Embryonic facial prominence (tissue), 1 donor: ENCODE measurements at regions not wholly inside any gene's neighbourhood (a gene's known extent, or its start where the extent isn't known, plus 50 kb on each side); places are given as distances from the start of the nearest gene placed in this dataset.
A peak's percentile ranks its signal among the peaks of the same experiment; 100 is the strongest.
"Not testable (repeated sequence)": the region's sequence is repeated elsewhere in the genome, so short reads cannot be mapped to it uniquely, and the experiment has no call there.

Experiments used
- DNase-seq: peaks from one replicate; pipeline ENCODE4 v3.0.0-alpha.2; 2016; ENCODE audit errors: extremely low spot score

DNA sequence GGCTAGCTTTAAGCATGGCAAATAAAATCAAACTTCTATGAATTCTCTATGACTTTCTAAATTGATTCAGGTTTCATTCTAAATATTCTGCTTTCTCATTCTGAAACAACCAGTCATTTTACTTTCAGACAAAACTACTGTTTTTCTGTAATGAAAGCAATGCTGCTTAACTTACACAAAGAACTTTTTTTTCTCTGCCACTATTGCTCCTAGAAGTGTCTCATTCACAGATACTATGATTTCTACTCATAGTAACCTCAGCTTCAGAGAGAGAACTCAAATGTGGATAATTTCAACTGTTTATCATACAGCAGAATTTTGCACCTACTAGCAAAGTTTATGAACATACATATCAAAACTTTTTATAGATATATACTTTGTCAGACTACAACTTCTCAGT lies 724.6 kb downstream of the SLITRK5 start:
- no peak for DNase-seq

DNA sequence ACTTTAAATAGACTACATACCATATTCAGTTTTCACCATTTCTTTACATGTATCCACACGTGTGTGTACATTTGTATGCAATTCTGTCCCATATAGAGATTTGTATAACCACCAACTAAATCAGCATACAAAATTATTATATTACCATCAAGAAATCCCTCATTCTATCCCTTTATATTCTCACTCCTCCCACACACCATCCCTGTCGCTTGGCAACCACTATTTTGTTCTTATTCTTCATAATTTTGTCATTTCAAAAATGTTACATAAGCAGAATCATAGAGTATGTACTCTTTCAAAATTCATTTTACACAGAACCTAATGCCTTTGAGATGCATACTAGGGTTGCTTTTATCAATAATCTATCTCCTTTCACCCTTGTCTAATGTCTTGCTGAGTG lies 740.5 kb downstream of the SLITRK5 start:
- no peak for DNase-seq

DNA sequence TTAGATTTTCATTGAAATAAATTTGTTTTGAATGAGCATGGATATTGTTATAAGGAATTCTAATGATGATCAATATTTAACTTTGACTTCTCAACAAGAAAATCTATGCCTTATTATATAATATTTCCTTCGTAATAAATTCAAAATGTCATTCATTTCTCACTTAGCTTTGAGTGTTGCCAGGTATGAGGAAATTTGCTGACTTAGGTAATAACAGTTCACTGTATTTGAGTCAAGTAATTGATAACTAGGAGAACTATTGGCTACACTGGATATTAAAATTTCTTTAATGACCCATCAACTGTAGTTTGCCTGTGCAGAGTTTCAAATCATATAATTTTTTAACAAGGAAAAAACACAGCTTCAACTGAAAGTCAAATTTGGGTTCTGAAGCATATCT lies 746.6 kb downstream of the SLITRK5 start:
- DNase-seq: no peak

DNA sequence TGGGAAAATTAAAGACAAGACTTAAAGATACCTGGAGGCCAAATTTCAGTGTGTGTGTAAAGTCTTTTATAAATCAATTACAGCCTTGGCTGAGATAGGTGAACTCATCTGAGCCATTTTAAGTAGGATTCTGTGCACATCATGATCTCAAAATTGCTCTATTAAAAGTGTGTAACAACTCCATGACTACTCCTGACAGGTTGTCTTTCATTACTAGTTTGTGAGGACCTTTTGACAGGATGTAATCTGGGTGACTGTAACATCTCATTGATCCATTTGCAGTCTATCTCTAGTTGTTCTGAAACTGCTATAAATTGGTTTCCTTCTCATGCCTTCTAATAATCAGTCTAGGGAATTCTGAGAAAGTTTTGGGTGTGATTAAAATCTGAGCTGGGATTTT lies 753.3 kb downstream of the SLITRK5 start:
- DNase-seq: no peak

DNA sequence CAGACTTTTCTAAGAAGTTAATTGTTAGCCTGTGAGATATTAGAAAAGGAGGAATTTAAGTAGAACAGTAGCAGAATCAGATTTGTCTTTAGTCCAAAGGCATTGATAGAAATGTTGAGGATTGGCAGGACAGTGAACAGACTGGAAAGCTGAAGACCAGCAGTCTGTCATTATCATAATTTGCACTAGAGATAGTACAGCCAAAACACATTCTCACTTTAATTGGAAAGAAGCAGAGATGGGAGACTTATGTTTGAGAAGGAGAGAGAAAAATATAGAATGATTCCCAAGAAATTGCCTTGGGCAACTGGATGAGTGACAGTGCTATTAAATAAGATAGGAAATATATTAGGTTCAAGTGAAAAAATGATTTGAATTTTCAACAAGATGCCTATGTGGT lies 755.5 kb downstream of the SLITRK5 start:
- no peak for DNase-seq

DNA sequence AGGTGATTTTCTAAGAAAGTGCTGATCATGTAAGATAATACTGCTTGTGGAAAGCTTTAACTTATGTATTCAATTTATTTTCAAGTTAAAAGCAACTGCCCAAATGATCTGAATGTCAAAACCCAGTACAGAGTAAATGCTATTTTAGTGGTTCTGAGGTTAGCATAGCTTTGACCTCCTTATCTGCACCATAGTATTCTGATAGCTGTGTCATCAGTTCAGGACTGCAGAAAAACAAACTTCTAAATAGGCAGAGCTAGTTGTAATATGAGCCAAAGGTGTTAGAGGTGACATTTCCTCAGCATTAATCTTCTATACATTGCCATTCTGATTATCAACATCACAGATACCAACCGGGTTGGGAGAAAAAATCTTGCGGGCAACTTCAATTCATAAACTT lies 758.7 kb downstream of the SLITRK5 start:
- no peak for DNase-seq

DNA sequence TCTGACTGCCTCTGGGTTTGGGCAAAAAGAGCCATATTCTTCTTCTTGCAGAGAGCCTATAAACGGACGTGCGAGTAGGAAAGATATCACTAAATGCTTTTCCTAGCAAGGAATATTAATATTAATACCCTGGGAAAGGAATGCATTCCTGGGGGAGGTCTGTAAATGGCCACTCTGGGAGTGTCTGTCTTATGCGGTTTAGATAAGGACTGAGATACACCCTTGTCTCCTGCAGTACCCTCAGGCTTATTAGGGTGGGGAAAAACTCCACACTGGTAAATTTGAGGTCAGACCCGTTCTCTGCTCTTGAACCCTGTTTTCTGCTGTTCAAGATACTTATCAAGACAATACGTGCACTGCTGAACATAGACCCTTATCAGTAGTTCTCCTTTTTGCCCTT lies 763.8 kb downstream of the SLITRK5 start:
- no peak for DNase-seq

DNA sequence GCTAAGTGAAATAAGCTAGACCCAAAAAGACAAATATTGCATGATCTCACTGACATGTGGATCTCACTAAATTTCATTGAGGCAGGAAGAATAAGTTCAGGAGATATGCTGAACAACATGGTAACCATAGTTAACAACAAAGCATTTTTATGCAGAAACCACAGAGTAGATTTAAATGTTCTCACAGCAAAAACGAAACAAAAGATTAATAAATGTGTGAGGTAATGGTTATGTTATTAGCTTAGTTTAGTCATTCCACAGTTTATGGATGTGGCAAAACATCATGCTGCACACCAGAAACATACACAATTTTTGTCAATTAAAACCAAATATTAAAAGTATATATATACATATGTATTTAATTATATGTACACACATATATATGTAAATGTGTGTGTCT lies 765.8 kb downstream of the SLITRK5 start:
- DNase-seq: no peak

DNA sequence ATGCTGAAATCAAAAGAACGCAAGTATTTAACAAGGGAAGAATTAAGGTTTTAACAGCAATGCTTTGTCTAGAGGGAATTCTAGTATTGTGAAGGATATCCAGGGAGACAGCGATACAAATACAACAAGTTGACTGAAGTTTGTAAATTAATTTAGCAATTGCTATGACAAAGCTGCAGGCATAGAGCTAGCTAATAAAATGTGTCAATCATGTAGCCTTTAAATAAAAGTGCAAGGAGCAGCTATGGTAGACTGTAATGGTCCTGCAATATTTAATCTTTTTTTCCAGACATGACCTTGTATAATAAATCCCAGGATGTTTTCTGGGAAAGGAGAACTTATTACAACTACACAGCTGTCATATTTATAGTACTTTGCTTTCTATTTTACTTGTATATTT lies 779.3 kb downstream of the SLITRK5 start:
- DNase-seq: no peak

DNA sequence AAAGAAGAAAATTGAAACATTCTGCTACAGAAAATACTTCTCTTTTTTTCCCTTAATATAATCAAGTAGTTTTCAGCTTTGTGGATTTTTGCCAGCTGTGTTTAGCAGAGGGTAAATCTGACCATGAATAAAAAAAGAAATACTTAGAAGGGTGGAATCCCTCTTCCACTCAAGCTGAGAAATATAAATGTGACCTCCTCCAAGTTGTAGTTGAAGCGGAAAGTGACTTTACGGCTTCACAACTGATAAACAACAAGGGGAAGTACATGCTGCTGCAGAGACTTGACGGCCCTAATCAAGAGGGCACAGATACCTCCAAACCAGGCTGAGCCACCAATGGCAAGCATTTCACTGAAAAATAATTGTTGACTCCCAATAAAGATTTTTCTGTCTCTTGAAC lies 785.0 kb downstream of the SLITRK5 start:
- peak; percentile 31 for DNase-seq

DNA sequence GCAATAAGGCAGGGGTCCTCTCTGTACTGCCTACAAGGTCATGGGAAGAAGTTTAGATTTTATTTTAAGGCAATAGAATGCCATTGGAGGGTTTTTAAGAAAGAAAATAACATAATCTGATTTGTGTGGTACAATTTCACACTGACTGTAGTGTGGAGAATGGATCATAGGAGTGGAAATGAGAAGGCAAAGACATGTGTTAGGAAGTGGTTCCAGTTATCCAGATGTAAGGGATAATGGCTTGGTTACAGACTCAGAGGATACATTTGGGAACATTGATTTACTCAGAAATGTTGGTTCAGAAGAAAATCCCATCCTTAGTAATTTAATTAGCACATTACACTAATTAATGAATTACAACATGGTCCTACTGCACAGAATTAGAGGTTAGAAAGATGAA lies 788.2 kb downstream of the SLITRK5 start:
- DNase-seq: peak; percentile 59

DNA sequence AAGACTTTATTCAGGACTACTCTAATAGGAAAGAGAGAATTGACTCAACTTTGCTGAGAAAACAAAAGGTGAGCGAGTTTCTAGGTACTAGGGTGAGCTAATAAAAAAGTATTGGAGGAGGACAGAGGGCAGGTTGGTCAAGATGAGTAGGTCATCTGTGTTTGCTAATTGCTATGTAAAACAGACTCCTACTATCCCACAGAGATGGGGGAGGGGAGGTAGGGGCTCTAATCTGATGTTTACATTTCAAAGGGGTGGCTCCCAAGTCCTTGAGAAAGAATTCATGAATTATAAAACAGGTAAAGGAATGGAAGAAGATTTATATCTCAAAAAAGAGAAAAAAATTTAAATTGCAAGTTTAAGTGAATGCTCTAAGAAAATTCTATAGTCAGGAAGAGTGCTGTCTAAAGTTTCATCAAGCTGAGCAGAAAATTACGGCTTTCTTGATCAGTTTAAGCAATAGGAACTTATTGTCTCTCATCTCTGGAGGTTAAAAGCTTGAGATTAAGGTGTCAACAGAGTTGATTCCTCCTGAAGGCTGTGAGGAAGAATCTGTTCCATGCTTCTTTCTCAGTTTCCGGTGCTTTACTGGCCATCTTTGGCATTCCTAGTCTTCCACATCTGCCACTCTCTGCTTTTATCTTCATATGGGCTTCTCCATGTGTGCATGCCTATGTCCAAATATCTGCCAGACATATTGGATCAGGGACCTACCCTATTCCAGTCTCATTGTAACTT lies 790.3 kb downstream of the SLITRK5 start:
- DNase-seq: no peak

DNA sequence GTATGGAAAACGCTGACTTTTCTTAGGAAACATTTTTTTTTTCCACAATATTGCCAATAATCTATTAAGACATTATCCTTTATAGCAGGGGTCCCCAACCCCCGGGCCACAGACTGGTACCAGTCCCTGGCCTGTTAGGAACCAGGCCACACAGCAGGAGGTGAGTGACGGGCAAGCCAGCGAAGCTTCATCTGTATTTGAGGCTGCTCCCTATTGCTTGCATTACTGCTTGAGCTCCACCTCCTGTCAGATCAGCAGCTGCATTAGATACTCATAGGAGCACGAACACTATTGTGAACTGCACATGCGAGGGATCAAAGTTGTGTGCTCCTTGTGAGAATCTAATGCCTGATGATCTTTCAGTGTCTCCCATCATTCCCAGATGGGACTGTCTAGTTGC lies 793.7 kb downstream of the SLITRK5 start:
- DNase-seq: no peak

DNA sequence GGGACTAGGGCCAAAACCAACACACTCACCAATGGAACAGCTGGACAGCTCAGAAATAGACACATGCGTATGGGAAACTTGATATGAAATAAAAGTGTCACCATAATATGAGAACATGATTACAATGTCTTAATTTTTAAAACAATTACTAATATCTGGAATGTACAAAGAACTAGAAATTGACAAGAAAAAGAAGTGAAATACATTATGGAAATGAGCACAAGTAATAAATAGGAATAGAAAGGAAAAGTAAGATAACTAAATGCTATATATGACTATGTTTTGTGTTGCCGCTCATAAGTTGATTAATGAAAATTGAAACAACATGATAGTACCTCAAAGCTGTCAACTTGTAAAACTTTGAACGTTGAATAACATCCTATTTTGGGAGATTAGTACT lies 801.1 kb downstream of the SLITRK5 start:
- no peak for DNase-seq

DNA sequence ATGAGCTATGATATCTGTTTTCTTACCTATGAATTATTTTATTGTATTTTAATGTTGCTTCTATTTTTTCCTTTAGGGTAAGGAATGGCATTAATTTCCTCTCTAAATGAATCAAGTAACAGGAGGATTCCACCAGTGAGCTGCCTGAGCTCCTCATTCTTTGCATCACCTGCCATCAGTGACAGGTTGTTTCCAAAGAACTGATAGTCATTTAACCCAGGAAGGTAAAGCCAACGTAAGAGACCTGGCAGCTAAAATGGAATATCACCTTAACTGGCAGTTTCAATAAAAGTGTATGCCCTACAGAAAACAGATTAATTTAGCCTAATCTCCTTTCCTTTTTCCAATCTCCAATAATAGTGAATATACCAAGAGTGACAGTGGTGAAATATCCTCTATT lies 812.0 kb downstream of the SLITRK5 start:
- no peak for DNase-seq

DNA sequence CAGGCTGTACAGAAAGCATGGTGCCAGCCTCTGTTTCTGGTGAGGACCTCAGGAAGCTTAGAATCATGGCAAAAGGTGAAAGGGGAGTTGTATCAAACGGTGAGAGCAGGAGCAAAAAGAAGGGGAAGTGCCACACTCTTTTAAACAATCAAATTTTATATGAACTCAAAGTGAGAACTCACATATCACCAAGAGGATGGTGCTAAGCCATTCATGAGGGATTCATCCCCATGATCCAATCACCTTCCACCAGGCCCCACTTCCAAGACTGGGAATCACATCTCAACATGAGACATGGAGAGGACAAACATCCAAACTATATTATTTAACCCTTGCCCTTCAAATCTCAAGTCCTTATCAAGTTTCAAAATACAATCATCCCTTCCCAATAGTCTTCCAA lies 836.7 kb downstream of the SLITRK5 start:
- DNase-seq: no peak

DNA sequence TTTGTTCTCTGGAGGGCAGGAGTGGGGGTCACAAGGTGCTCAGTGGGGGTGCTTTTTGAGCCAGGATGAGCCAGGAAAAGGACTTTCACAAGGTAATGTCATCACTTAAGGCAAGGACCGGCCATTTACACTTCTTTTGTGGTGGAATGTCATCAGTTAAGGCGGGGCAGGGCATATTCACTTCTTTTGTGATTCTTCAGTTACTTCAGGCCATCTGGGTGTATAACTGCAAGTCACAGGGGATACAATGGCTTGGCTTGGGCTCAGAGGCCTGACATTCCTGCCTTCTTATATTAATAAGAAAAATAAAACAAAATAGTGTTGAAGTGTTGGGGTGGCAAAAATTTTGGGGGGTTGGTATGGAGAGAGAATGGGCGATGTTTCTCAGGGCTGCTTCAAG lies 841.8 kb downstream of the SLITRK5 start:
- DNase-seq: not testable (repeated sequence)

DNA sequence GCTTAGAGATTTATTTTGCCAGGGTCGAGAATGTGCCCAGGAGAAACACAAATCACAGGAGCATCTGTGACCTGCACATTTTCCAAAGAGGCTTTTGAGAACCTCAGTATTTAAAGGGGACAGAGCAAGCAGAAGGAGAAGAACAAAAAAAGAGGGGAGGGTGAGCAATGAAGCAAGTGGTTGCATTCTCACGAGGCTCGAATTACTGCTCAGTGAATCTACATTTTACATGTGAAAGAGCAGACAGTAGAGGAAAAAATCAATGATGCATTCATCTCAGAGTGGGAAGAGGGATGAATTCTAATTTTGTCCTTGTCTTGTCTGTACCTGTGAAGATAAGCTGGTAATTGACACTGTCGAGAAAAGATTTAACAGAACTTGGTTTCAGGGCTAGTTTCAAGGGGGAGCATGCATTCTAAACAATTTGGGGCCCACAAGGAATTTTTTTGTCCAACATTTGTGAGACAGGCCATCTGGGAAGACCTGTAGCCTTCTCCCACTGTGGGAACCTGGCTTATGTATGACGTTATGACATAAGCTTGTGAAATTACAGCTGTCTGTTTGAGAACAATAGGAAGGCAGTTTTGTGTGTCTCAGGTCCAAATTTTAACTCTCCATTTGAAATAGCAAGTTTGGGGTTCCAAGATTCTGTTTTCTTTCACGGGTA lies 855.1 kb downstream of the SLITRK5 start:
- no peak for DNase-seq

DNA sequence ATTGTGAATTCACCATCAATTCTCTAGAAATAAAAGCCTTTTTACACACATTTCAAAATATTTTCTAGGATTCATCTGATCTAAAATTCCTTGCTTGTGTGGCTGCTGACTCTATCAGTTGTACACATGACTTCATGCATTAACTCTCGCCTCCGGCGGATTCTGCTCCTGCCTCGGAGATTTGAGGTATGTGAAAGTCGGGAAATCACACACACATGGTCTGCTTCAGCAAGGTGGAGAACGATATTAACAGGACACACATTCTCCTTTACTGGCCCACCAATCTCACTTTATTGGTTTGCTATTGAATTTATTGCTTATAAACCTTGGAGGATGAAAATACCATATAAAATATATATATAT lies 855.7 kb downstream of the SLITRK5 start:
- no peak for DNase-seq

DNA sequence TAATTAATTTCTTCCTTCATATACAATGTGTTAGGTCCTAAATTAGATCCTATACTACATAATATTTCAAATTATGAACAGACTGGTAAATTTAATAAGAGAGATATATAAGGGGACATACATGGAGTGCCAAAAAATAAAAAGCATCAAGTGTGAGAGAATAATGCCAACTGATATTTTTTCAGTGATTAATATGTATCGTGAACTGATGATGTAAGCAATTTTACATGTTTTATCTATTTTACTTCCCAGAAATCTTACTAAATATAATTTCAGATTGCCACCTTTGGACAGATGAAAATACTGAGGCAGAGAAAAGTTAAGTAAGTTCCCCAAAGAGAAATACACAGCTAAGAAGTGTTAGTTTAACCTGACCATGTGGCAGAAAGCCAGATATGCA lies 870.8 kb downstream of the SLITRK5 start:
- DNase-seq: no peak

DNA sequence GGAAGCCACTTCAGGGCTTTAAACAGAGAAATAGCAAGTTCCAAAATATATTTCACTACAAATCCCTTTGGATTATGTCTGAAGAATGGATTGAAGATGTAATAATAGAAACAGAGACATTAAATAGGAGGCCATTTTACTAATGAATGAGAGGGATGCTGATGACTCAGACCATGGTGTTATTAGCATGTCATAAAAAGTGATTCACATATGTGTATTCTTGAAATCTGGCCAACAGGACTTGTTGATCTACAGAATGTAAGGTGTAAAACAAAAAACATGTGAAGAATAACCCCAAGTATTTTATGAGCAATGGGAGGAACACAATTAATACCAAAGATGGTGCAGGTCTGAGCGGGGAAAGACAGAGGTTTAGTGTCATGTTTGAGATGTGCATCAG lies 873.7 kb downstream of the SLITRK5 start:
- DNase-seq: no peak

DNA sequence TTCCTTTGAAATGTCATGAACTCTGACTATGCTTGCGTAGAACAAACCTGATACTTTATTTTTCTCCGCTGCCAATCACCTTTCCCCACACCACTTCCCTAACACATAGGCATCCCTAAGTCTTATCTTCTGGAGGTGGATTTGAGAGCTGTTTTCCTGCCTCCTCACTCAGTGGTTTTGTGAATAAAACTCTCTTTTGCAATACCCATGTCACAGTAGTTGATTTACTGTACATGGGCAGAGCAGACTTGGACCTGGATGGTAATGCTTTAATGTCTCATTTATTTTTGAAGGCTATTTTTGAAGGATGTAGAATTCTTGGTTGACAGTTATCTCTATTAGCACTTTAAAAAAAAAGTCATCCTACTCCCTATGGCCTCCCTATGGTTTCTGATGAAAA lies 881.8 kb downstream of the SLITRK5 start:
- no peak for DNase-seq

DNA sequence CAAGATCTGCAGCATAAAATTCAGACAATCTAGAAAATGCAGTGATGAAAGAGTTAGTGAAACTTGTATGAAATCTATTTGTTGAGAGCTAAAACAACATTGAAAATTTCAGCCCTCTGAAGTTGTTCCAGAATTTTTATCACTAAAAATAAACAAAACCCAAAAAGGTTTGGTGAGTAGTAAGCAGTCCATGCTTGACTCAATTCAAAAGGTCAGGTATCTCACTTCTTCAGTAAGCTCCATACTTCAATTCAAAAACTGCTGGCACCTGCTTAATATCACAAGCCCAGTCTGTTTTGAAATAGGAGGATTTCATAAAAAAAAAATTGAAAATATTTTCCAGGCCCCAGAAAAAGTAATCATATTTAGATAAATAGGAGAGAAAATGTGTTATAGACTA lies 894.4 kb downstream of the SLITRK5 start:
- DNase-seq: no peak

DNA sequence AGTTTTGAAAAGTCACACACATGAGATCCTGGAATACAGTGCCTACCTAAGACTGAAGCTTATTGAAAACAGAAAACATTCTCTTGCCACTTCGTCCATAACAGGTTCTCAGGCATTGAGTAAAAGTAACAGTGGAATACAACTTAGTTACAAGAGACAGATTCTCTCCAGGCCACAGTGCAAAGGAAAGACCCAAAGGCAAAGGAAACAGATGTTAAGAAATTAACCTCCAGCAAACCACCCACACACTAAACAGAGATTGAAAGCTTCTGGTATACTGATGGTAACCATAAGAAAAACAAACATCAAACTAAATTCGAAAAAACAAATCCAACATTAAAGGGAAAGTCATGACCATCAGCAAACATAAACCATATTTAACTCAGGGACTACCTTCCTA lies 914.7 kb downstream of the SLITRK5 start:
- DNase-seq: no peak
